ENCODE measurements at regions not wholly inside any gene's neighbourhood (a gene's known extent, or its start where the extent isn't known, plus 50 kb on each side); places are given as distances from the start of the nearest gene placed in this dataset.

DNA sequence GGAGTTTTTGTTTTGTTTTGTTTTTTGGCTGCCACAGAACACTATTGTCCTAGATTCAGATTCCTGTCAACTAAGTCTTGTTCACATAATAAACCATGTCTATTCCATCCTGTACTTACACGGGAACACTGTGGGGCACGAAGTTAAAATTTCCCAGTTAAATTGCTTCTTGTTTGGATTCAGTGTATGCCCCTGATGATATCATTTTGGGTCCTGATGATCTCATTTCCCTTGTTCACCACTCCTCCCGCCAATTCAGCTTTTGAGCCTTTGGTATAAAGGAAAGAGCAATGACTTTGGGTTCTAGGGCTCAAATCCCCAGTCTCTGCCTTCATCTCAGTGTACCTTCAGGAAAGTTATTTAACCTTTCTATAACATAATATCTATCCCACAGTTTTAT is 333.5 kb downstream of the FBXW7 start:
- TF ChIP-seq, protein P1, sequence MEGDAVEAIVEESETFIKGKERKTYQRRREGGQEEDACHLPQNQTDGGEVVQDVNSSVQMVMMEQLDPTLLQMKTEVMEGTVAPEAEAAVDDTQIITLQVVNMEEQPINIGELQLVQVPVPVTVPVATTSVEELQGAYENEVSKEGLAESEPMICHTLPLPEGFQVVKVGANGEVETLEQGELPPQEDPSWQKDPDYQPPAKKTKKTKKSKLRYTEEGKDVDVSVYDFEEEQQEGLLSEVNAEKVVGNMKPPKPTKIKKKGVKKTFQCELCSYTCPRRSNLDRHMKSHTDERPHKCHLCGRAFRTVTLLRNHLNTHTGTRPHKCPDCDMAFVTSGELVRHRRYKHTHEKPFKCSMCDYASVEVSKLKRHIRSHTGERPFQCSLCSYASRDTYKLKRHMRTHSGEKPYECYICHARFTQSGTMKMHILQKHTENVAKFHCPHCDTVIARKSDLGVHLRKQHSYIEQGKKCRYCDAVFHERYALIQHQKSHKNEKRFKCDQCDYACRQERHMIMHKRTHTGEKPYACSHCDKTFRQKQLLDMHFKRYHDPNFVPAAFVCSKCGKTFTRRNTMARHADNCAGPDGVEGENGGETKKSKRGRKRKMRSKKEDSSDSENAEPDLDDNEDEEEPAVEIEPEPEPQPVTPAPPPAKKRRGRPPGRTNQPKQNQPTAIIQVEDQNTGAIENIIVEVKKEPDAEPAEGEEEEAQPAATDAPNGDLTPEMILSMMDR (IDR thresholded peaks at IDR 0.05; ENCODE audit: unreplicated experiment in 3 of 3) = no peak
- no peak overlapping the region for H3K4me3 Mint-ChIP-seq
- peaks cover 3% of the 10 kb centered on the region for H3K9me3 Mint-ChIP-seq
- no peaks in the 10 kb centered on the region for H3K36me3 Mint-ChIP-seq (ENCODE audit: low read depth)
- H3K27me3 Mint-ChIP-seq (ENCODE audit: low read depth) = peaks cover 9% of the 10 kb centered on the region
- peaks cover 32% of the 10 kb centered on the region for H3K4me1 Mint-ChIP-seq
- no peak overlapping the region for H3K27ac Mint-ChIP-seq

DNA sequence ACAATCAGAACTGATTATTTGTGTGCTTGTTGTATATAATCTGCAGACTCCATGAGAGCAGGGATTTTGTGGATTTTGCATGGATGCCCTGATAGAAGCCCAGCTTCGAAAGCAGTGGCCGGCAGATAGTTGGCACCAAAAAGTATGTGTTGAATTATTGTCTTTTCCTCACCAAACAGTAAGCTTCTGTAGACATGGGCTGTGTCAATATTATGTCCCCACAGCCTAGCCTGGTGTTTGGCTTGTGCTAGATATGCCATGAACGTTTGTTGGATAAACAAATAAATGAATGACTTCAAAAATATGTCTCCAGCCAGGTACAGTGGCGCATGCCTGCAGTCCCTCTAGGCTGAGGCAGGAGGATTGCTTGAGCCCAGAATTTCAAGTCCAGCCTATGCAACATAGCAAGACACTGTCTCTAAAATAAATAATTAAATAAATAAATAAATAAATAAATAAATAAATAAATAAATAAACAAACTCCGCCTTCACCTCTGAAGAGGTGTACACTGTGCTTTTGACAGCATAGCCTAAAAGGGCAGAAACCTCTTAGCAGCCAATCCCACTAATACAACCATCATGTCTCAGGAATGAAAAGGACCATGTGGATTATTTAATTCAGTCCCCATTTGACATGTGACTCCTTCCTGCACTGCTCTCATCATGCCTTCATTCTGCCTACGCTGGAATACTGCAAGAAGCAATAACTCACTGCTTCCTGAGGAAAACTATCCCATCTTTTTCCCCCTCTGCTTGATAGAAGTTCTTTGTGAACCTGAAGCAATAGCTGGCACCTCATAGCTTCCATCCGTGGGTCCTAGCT is 335.2 kb downstream of the FBXW7 start:
- no peak overlapping the region for H3K4me3 Mint-ChIP-seq
- H3K27ac Mint-ChIP-seq = no peak overlapping the region
- no peaks in the 10 kb centered on the region for H3K36me3 Mint-ChIP-seq (ENCODE audit: low read depth)
- peaks cover 23% of the 10 kb centered on the region for H3K4me1 Mint-ChIP-seq
- TF ChIP-seq, protein P1 (IDR thresholded peaks at IDR 0.05; ENCODE audit: unreplicated experiment in 3 of 3) = no peak
- peaks cover 5% of the 10 kb centered on the region for H3K27me3 Mint-ChIP-seq (ENCODE audit: low read depth)
- H3K9me3 Mint-ChIP-seq = peaks cover 3% of the 10 kb centered on the region

DNA sequence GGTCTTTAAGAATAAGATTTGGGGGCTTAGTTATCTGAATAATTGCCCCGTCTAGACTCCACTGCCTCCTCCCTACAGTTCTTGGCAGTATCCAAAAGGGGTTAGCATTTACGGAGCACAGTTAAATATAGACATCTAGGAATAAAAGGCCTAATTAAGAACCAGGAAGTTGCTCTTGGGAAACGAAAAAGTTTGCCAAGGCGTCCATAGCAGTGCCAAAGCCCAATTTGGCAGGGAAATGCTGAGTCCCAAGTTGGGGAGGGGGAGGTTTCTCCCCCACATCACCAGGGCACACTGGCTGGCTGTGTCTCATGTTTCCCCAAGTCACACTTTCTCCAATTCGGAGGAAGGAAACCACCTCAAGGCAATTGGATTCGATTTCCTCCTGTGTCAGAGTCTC is 338.7 kb downstream of the FBXW7 start:
- Mint-ChIP-seq H3K27ac (peak overlapping the region in 1 of 3 experiments; percentile 89), H3K4me3 (no peak overlapping the region), H3K36me3 (ENCODE audit: low read depth) (peaks cover 4% of the 10 kb centered on the region), H3K27me3 (ENCODE audit: low read depth) (peaks cover 5% of the 10 kb centered on the region), H3K4me1 (peaks cover 16% of the 10 kb centered on the region), H3K9me3 (peaks cover 4% of the 10 kb centered on the region)
- TF ChIP-seq, protein P1 (IDR thresholded peaks at IDR 0.05; ENCODE audit: unreplicated experiment in 3 of 3) = no peak

DNA sequence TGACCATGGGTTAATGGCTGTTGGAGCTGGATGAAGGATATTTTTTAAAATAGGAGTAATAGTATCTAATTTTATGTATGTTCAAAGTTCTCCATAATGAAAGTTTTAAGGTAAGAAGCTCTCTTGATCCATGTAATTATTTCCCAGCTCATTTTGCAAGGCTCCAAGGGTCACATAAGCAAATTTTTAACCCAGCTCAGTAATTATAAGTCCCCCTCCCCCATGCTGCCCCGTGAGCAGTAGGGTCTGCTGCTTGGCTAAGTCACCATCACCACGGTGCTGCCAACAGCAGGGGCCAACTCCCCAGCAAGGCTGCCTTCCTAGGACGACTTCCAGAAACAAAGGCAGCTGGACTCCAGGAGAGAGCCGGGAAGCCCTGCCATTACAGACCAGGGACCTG is 340.0 kb downstream of the FBXW7 start:
- Mint-ChIP-seq H3K27ac (peak overlapping the region; percentile 66 to 89 (median 81)), H3K36me3 (ENCODE audit: low read depth) (peaks cover 4% of the 10 kb centered on the region), H3K4me3 (no peak overlapping the region), H3K27me3 (ENCODE audit: low read depth) (peaks cover under 1% of the 10 kb centered on the region), H3K9me3 (peaks cover 4% of the 10 kb centered on the region), H3K4me1 (peaks cover 16% of the 10 kb centered on the region)
- TF ChIP-seq, protein P1 (IDR thresholded peaks at IDR 0.05; ENCODE audit: unreplicated experiment in 3 of 3) = no peak

DNA sequence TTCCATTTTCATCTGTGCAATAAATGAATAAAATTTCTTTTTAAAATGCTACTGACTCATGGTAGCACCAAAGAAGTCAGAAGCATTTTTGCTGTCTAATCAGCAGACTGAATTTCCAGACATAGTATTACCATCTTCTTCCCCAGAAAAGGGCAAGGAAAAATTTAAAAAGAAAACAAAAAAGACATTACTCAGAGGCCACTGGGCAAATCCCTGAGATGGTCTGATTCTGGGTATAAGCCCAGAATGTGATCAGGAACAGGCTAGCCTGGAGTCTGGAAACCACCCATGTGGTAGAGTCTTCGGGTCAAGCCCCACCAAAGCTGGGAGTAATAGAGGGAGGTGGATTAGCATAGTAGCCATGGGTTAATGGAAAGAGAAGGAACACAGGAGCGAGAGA is 342.8 kb downstream of the FBXW7 start:
- TF ChIP-seq, protein P1 (IDR thresholded peaks at IDR 0.05; ENCODE audit: unreplicated experiment in 3 of 3) = no peak
- Mint-ChIP-seq H3K27me3 (ENCODE audit: low read depth) (no peaks in the 10 kb centered on the region), H3K9me3 (peaks cover 4% of the 10 kb centered on the region), H3K4me3 (no peak overlapping the region), H3K4me1 (peaks cover 31% of the 10 kb centered on the region), H3K27ac (no peak overlapping the region), H3K36me3 (ENCODE audit: low read depth) (peaks cover 4% of the 10 kb centered on the region)

DNA sequence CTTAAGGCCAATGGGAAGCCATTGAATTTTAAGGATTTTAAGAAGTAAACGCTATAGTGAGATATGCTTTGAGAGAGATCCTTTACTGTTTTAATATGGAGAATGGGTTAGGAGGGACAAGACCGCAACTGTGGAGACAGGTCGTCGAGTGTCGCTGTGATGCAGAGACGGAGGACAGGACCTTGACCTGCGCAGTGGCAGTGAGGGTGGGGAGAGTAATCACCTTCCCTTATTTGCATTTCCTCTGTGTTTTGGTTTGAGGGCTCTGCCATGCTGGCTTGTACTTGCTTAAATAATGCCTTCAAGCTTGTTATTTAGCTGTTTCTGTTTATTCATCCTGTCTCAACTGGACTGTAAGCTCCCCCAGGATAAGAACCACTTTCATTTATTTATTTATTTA is 345.0 kb downstream of the FBXW7 start:
- TF ChIP-seq, protein P1 (IDR thresholded peaks at IDR 0.05; ENCODE audit: unreplicated experiment in 3 of 3) = no peak
- no peak overlapping the region for H3K27ac Mint-ChIP-seq
- H3K9me3 Mint-ChIP-seq = peaks cover 4% of the 10 kb centered on the region
- H3K4me3 Mint-ChIP-seq = no peak overlapping the region
- peaks cover 4% of the 10 kb centered on the region for H3K36me3 Mint-ChIP-seq (ENCODE audit: low read depth)
- peaks cover 37% of the 10 kb centered on the region for H3K4me1 Mint-ChIP-seq
- no peaks in the 10 kb centered on the region for H3K27me3 Mint-ChIP-seq (ENCODE audit: low read depth)

Data from nephron (organoid).